HG02642 (cell line): ENCODE measurements at regions not wholly inside any gene's neighbourhood (a gene's known extent, or its start where the extent isn't known, plus 50 kb on each side); places are given as distances from the start of the nearest gene placed in this dataset.

Experiments
- ATAC-seq: cut with Tn5 transposase; IDR thresholded peaks from one replicate; pipeline ENCODE4 v1.9.1; 2021; ENCODE audit warnings: mild to moderate bottlenecking; ENCODE audit not compliant: unreplicated experiment, poor library complexity

GRCh38 chrX:69365755-69366154 lies 138.4 kb upstream of the NALF2 start:
- ATAC-seq, result no peak

GRCh38 chrX:69365349-69365748 lies 138.8 kb upstream of the NALF2 start:
- no peak for ATAC-seq

- ATAC-seq, result no peak
These were observed 141.3 kb upstream of the NALF2 start for GRCh38 chrX:69362856-69363255.

GRCh38 chrX:69362354-69362753 lies 141.8 kb upstream of the NALF2 start:
- ATAC-seq, result no peak

GRCh38 chrX:69361311-69361845 lies 142.7 kb upstream of the NALF2 start:
- ATAC-seq, result no peak

GRCh38 chrX:69357317-69357716 lies 146.8 kb upstream of the NALF2 start:
- no peak for ATAC-seq

- no peak for ATAC-seq
These were observed 159.6 kb upstream of the PJA1 start for GRCh38 chrX:69324851-69325250.

GRCh38 chrX:69323786-69324720 lies 158.8 kb upstream of the PJA1 start:
- no peak for ATAC-seq

- ATAC-seq, result no peak
These were observed 156.5 kb upstream of the PJA1 start for GRCh38 chrX:69321789-69322188.

GRCh38 chrX:69321006-69321655 lies 155.9 kb upstream of the PJA1 start:
- no peak for ATAC-seq

GRCh38 chrX:69320116-69320515 lies 154.9 kb upstream of the PJA1 start:
- ATAC-seq, result no peak

- ATAC-seq, result no peak
These were observed 154.1 kb upstream of the PJA1 start for GRCh38 chrX:69319376-69319775.

GRCh38 chrX:69318651-69319340 lies 153.5 kb upstream of the PJA1 start:
- ATAC-seq, result no peak

GRCh38 chrX:69317721-69318120 lies 152.5 kb upstream of the PJA1 start:
- no peak for ATAC-seq

- no peak for ATAC-seq
These were observed 149.4 kb upstream of the PJA1 start for GRCh38 chrX:69314436-69315348.

GRCh38 chrX:69313617-69314290 lies 148.5 kb upstream of the PJA1 start:
- ATAC-seq, result no peak

GRCh38 chrX:69311936-69312670 lies 146.8 kb upstream of the PJA1 start:
- ATAC-seq, result no peak

- no peak for ATAC-seq
These were observed 144.0 kb upstream of the PJA1 start for GRCh38 chrX:69309074-69309792.
